H9 (cell line): ENCODE measurements at regions not wholly inside any gene's neighbourhood (a gene's known extent, or its start where the extent isn't known, plus 50 kb on each side); places are given as distances from the start of the nearest gene placed in this dataset.
A peak's percentile ranks its signal among the peaks of the same experiment; 100 is the strongest.

ENCODE experiments used
- DNase-seq: peaks from one replicate; pipeline ENCODE4 v3.0.0-alpha.2; 2017
- H2AFZ ChIP-seq: one replicate; pipeline ENCODE4 v1.6.1; 2013; ENCODE audit warnings: mild to moderate bottlenecking, low read length, control low read depth, moderate library complexity
- H2AK5ac ChIP-seq: 2 replicates; pipeline ENCODE4 v1.6.1; 2013; ENCODE audit warnings: low read length, control low read depth, mixed read lengths; ENCODE audit not compliant: insufficient read length
- H2BK120ac ChIP-seq: one replicate; pipeline ENCODE4 v1.6.1; 2013; ENCODE audit warnings: low read depth, mild to moderate bottlenecking, low read length, control low read depth, inconsistent platforms; ENCODE audit not compliant: poor library complexity, severe bottlenecking
- H2BK12ac ChIP-seq: 2 replicates; pipeline ENCODE4 v1.6.1; 2013; ENCODE audit warnings: low read length, control low read depth, mixed read lengths, low read depth; ENCODE audit not compliant: insufficient read length
- H2BK15ac ChIP-seq: 2 replicates; pipeline ENCODE4 v1.6.1; 2013; ENCODE audit warnings: low read depth, low read length, control low read depth
- H2BK20ac ChIP-seq: one replicate; pipeline ENCODE4 v1.6.1; 2013; ENCODE audit warnings: low read depth, mild to moderate bottlenecking, low read length, control low read depth, inconsistent platforms; ENCODE audit not compliant: poor library complexity, severe bottlenecking
- H2BK5ac ChIP-seq: 2 replicates; pipeline ENCODE4 v1.6.1; 2013; ENCODE audit warnings: low read length, control low read depth, mixed read lengths; ENCODE audit not compliant: insufficient read length
- H3K14ac ChIP-seq: 2 replicates; pipeline ENCODE4 v1.6.1; 2013; ENCODE audit warnings: low read length, control low read depth; ENCODE audit not compliant: insufficient read depth
- H3K18ac ChIP-seq: 2 replicates; pipeline ENCODE4 v1.6.1; 2013; ENCODE audit warnings: low read depth, mild to moderate bottlenecking, mixed read lengths, low read length, control low read depth; ENCODE audit not compliant: insufficient read length
- H3K23ac ChIP-seq: 2 replicates; pipeline ENCODE4 v1.6.1; 2013; ENCODE audit warnings: low read length, control low read depth, mixed read lengths, low read depth; ENCODE audit not compliant: insufficient read length
- H3K23me2 ChIP-seq: 2 replicates; pipeline ENCODE4 v1.6.1; 2013; ENCODE audit warnings: low read depth, mild to moderate bottlenecking, mixed read lengths, low read length, control low read depth; ENCODE audit not compliant: insufficient read length, poor library complexity, severe bottlenecking
- H3K27ac ChIP-seq: 2 replicates; pipeline ENCODE4 v1.5.1; 2013; ENCODE audit warnings: low read length, control low read depth, mixed read lengths, low read depth; ENCODE audit not compliant: insufficient read length
- H3K27me3 ChIP-seq: 2 replicates; pipeline ENCODE4 v1.6.1; 2013; ENCODE audit warnings: low read length, control low read depth, inconsistent platforms; ENCODE audit not compliant: insufficient read depth
- H3K4ac ChIP-seq: 2 replicates; pipeline ENCODE4 v1.6.1; 2013; ENCODE audit warnings: low read depth, mild to moderate bottlenecking, control low read depth, inconsistent platforms, low read length, moderate library complexity
- H3K4me1 ChIP-seq: 2 replicates; pipeline ENCODE4 v1.6.1; 2013; ENCODE audit warnings: low read length, control low read depth, inconsistent platforms; ENCODE audit not compliant: insufficient read depth
- H3K4me2 ChIP-seq: 2 replicates; pipeline ENCODE4 v1.6.1; 2013; ENCODE audit warnings: low read length, control low read depth, mixed read lengths; ENCODE audit not compliant: insufficient read length, insufficient read depth
- H3K56ac ChIP-seq: 2 replicates; pipeline ENCODE4 v1.6.1; 2013; ENCODE audit warnings: low read depth, mild to moderate bottlenecking, mixed read lengths, low read length, control low read depth; ENCODE audit not compliant: insufficient read length
- H3K79me1 ChIP-seq: 2 replicates; pipeline ENCODE4 v1.6.1; 2013; ENCODE audit warnings: low read depth, mild to moderate bottlenecking, moderate library complexity, low read length, control low read depth, inconsistent platforms; ENCODE audit not compliant: insufficient read depth, poor library complexity, severe bottlenecking
- H3K79me2 ChIP-seq: 2 replicates; pipeline ENCODE4 v1.6.1; 2013; ENCODE audit warnings: low read length, control low read depth, inconsistent platforms; ENCODE audit not compliant: insufficient read depth
- H3K9ac ChIP-seq: 2 replicates; pipeline ENCODE4 v1.6.1; 2013; ENCODE audit warnings: low read length, control low read depth, mixed read lengths; ENCODE audit not compliant: insufficient read length; ENCODE audit errors: extremely low read depth
- H3K9me3 ChIP-seq: one replicate; pipeline ENCODE4 v1.6.1; 2013; ENCODE audit warnings: low read depth, low read length, inconsistent platforms; ENCODE audit not compliant: control insufficient read depth
- H3T11ph ChIP-seq: one replicate; pipeline ENCODE4 v1.6.1; 2013; ENCODE audit warnings: mild to moderate bottlenecking, low read length, control low read depth, inconsistent platforms
- H4K20me1 ChIP-seq: one replicate; pipeline ENCODE4 v1.6.1; 2013; ENCODE audit not compliant: control insufficient read depth, insufficient read length, insufficient read depth
- H4K5ac ChIP-seq: 2 replicates; pipeline ENCODE4 v1.6.1; 2013; ENCODE audit warnings: low read depth, mild to moderate bottlenecking, mixed read lengths, low read length, control low read depth; ENCODE audit not compliant: insufficient read length
- H4K8ac ChIP-seq: replicated peaks from 2 replicates; pipeline ENCODE4 v1.6.1; 2013; ENCODE audit warnings: low read length, control low read depth, mixed read lengths, low read depth; ENCODE audit not compliant: insufficient read length
- H4K91ac ChIP-seq: 2 replicates; pipeline ENCODE4 v1.6.1; 2013; ENCODE audit warnings: low read depth, mild to moderate bottlenecking, moderate library complexity, mixed read lengths, low read length, control low read depth; ENCODE audit not compliant: insufficient read length
- H3K27ac Mint-ChIP-seq, 3 experiments: 2 replicates in 2 of 3; 3 replicates in 1 of 3; pipeline ENCODE4 v1.8.0; 2020 to 2021; ENCODE audit warnings: mixed read lengths in 3 of 3, mild to moderate bottlenecking in 1 of 3, moderate library complexity in 1 of 3
- H3K27me3 Mint-ChIP-seq: 2 replicates; pipeline ENCODE4 v1.8.0; 2021; ENCODE audit warnings: low read depth, mild to moderate bottlenecking, moderate library complexity, mixed read lengths
- H3K36me3 Mint-ChIP-seq, 3 experiments: 2 replicates in 2 of 3; 3 replicates in 1 of 3; pipeline ENCODE4 v1.8.0; 2020 to 2021; ENCODE audit warnings: low read depth in 3 of 3, mixed read lengths in 3 of 3; ENCODE audit not compliant: insufficient read depth in 1 of 3
- H3K4me1 Mint-ChIP-seq, 2 experiments: 2 replicates each; pipeline ENCODE4 v1.8.0; 2020; ENCODE audit warnings: mixed read lengths in 2 of 2
- H3K4me3 Mint-ChIP-seq, 2 experiments: 2 replicates in 1 of 2; 3 replicates in 1 of 2; pipeline ENCODE4 v1.8.0; 2020 to 2021; ENCODE audit warnings: mild to moderate bottlenecking in 2 of 2, mixed read lengths in 2 of 2, moderate library complexity in 1 of 2
- H3K9me3 Mint-ChIP-seq, 2 experiments: 2 replicates in 1 of 2; 3 replicates in 1 of 2; pipeline ENCODE4 v1.8.0; 2020; ENCODE audit warnings: mild to moderate bottlenecking in 2 of 2, mixed read lengths in 2 of 2, moderate library complexity in 1 of 2
- CTCF ChIP-seq: fragments of 200-600 bp; sonication (generic); conservative IDR thresholded peaks from 3 replicates; pipeline ENCODE4 v1.8.0; 2021; ENCODE audit warnings: antibody characterized with exemption, mild to moderate bottlenecking
- WGBS: extraction: QIAGEN DNeasy Blood & Tissue Kit; methylation state at CpG from one replicate; pipeline ENCODE4 v1.1.7; 2013; ENCODE audit warnings: missing lambda C conversion rate, low lambda C conversion rate, mixed read lengths; ENCODE audit not compliant: insufficient read length; ENCODE audit errors: extremely low coverage; 5-methylcytosine and 5-hydroxymethylcytosine counted together

GRCh38 chr1:82843876-82844275, 1043.1 kb downstream of the ADGRL2 start:
- no peaks in the 10 kb centered on the region for H4K20me1 ChIP-seq
- H3K9me3 ChIP-seq: no peaks in the 10 kb centered on the region
- no peaks in the 10 kb centered on the region for H3K4me1 ChIP-seq
- no peaks in the 10 kb centered on the region for H3K27me3 Mint-ChIP-seq
- no peaks in the 10 kb centered on the region for H3K27me3 ChIP-seq
- no peak overlapping the region for H3K14ac ChIP-seq
- H3K18ac ChIP-seq: no peak overlapping the region
- H2BK12ac ChIP-seq: no peak overlapping the region
- no peak overlapping the region for H3K27ac ChIP-seq
- no peak overlapping the region for H3K9ac ChIP-seq
- WGBS: no CpG with 5 or more reads among the region's 10 CpGs
- H3K79me1 ChIP-seq: no peaks in the 10 kb centered on the region
- no peak overlapping the region for H2BK5ac ChIP-seq
- no peak overlapping the region for H4K8ac ChIP-seq
- H2BK120ac ChIP-seq: no peak overlapping the region
- no peak for DNase-seq
- no peaks in the 10 kb centered on the region for H3K23me2 ChIP-seq
- H3K79me2 ChIP-seq: no peaks in the 10 kb centered on the region
- H3T11ph ChIP-seq: no peak overlapping the region
- H2BK15ac ChIP-seq: no peak overlapping the region
- H2AFZ ChIP-seq: no peak overlapping the region
- TF ChIP-seq CTCF: no peak
- H2BK20ac ChIP-seq: no peak overlapping the region
- H4K5ac ChIP-seq: no peak overlapping the region
- H4K91ac ChIP-seq: no peak overlapping the region
- peaks cover 65 to 72% of the 10 kb centered on the region in 2 experiments for H3K4me1 Mint-ChIP-seq
- H3K27ac Mint-ChIP-seq: peak overlapping the region; percentile 8 to 41 (median 31); a peak in 6 of 7 replicates
- no peak overlapping the region for H3K56ac ChIP-seq
- no peaks in the 10 kb centered on the region for H3K36me3 Mint-ChIP-seq
- no peak overlapping the region for H3K23ac ChIP-seq
- no peak overlapping the region; a peak in 1 of 5 replicates for H3K4me3 Mint-ChIP-seq
- no peak overlapping the region for H3K4me2 ChIP-seq
- no peak overlapping the region for H3K4ac ChIP-seq
- no peak overlapping the region for H2AK5ac ChIP-seq
- H3K9me3 Mint-ChIP-seq: no peaks in the 10 kb centered on the region
